Activated CD4-positive, CD25-positive, alpha-beta regulatory T cell treated with anti-CD3 and anti-CD28 coated beads, Interleukin-2, amount 50 U/mL, for 24 hours (primary cell): ENCODE measurements at regions not wholly inside any gene's neighbourhood (a gene's known extent, or its start where the extent isn't known, plus 50 kb on each side); places are given as distances from the start of the nearest gene placed in this dataset.

Experiments
- ATAC-seq, 2 donors: fragments of 150-1000 bp; cut with Tn5 transposase; one replicate each; pipeline ENCODE4 v1.10.0; 2021; ENCODE audit warnings: mild to moderate bottlenecking in 1 of 2, moderate library complexity in 1 of 2

- ATAC-seq: no peak
These were observed 63.4 kb upstream of the SLC6A6 start for GRCh38 chr3:14338898-14339458.

- ATAC-seq: no peak
These were observed 61.3 kb upstream of the SLC6A6 start for GRCh38 chr3:14340960-14341708.

GRCh38 chr3:14343338-14344112, 58.9 kb upstream of the SLC6A6 start:
- no peak for ATAC-seq

- no peak for ATAC-seq
These were observed 58.1 kb upstream of the SLC6A6 start for GRCh38 chr3:14344351-14344750.

- no peak for ATAC-seq
These were observed 56.8 kb upstream of the SLC6A6 start for GRCh38 chr3:14345496-14346150.

GRCh38 chr3:14346191-14346590, 56.2 kb upstream of the SLC6A6 start:
- no peak for ATAC-seq

- no peak for ATAC-seq
These were observed 55.8 kb upstream of the SLC6A6 start for GRCh38 chr3:14346642-14347041.

GRCh38 chr3:14347110-14347509, 55.3 kb upstream of the SLC6A6 start:
- ATAC-seq: no peak

GRCh38 chr3:14351617-14352001, 50.8 kb upstream of the SLC6A6 start:
- no peak for ATAC-seq

- no peak for ATAC-seq
These were observed 50.3 kb upstream of the SLC6A6 start for GRCh38 chr3:14352002-14352627.
